Umbilical cord (tissue), 1 donor: ENCODE measurements at regions not wholly inside any gene's neighbourhood (a gene's known extent, or its start where the extent isn't known, plus 50 kb on each side); places are given as distances from the start of the nearest gene placed in this dataset.
"Not testable (repeated sequence)": the region's sequence is repeated elsewhere in the genome, so short reads cannot be mapped to it uniquely, and the experiment has no call there.

Experiments
- DNase-seq: peaks from one replicate; pipeline ENCODE4 v3.0.0-alpha.2; 2015; ENCODE audit warnings: low spot score

DNA sequence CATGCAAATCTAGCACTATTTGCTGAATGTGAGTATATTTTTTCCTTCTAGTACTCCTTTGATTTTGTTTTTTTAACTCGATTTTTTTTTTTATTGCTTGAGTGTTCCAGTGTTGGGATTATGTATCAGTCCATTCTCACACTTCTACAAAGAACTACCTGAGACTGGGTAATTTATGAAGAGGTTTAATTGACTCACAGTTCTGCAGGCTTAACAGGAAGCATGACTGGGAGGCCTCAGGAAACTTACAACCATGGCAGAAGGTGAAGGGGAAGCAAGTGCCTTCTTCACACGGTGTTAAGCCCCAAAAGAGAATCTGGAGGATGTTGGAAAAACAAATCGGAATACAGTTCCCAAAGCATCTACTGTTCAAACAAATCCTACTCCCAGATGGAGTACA lies 69.1 kb downstream of the ZNF518B start:
- not testable (repeated sequence) for DNase-seq

DNA sequence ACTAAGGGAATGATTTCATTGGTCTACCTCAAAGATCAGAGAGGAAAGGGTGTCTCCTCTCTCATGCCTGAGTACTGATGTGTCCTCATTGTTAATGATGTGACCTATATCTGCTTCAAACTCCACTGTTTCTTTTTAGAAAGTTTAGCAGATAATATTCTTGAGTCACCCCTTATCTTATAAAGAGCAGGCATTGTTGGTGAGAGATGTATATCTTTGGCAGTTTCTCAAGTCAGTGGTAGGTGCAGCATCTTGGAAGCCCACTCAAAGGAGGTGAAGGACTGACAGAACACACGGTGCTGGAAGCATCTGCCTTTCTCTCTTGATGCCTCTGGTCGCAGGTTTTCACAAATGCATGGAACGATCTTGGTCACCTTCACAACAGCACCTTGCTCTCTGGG lies 71.2 kb downstream of the ZNF518B start:
- DNase-seq: no peak

DNA sequence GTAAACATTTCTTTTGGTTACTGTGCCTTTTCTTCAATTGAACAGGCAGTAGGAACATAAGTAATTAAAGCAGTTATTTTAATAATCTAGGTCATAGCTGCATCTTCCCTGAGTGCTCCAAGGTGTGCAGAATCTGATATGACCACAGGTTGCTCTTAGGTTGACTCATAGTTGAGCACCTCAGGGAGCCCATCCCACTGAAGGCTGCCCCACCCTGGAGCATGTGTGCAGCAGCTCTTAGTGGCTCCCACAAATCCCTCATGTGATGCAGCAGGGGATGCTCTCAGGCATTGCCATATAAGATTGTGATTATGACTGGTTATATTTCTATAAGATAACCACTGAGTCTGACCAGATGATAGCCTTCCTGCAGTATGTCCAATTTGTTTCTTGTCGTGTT lies 72.3 kb downstream of the ZNF518B start:
- DNase-seq: no peak

DNA sequence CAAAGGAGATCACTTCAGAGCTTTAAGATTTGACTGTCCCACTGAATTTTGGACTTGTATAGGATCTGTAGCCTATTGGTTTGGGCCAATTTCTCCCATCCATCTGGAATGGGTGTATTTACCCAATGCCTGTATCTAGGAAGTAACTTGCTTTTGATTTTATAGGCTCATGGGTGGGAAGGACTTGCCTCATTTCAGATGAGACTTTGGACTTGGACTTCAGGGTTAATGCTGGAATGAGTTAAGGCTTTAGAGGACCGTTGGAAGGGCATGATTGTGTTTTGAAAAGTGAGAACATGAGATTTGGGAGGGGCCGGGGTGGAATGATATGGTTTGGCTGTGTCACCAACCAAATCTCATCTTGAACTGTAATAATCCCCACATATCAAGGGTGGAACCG lies 73.8 kb downstream of the ZNF518B start:
- DNase-seq: no peak

DNA sequence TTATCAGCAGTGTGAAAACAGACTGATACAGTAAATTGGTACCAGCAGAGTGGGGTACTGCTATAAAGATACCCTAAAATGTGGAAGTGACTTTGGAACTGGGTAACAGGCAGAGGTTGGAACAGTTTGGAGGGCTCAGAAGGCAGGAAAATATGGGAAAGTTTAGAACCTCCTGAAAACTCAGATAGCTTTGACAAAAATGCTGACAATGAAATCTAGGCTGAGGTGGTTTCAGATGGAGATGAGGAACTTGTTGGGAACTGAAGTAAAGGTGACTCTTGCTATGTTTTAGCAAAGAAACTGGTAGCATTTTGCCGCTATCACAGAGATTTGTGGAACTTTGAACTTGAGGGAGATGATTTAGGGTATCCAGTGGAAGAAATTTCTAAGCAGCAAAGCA lies 75.1 kb downstream of the ZNF518B start:
- DNase-seq: not testable (repeated sequence)

DNA sequence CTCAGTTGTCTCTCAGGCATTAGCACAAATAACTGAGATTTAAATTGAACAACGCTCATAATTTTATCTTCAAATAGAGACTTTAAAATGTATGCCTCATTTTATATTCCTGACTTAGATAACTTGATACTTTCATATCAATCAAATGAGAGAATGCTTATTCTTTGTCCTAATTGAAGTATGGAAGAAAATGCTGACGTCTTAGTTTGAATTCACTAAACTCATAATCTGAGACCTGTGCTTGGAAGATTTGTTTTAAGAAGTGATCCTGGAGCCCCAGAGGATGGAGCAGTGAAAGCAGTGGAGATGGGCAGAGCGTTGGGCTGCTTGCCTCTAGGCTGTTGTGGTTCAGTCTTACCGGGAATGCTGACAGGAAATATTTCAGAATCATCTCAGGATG lies 76.1 kb downstream of the ZNF518B start:
- DNase-seq: no peak

DNA sequence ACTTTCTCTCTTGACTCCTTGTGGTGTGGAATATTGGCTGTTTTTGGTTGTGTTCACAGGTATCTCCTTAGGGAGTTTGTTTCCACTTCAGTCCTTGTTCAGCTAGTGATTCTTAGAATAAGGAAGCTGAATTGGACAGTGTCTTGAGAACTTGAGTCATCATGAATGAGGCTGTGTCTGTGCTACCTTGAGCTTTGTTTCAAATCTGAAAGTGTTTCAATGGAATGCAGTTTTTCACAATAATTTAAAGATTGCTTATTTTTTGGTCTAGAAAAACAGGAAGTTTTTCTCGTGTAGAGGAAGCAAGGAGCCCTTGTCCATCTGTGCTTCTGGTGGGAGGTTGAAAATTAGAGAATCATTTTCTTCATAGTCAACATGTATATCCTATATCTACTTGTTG lies 76.5 kb downstream of the ZNF518B start:
- no peak for DNase-seq

DNA sequence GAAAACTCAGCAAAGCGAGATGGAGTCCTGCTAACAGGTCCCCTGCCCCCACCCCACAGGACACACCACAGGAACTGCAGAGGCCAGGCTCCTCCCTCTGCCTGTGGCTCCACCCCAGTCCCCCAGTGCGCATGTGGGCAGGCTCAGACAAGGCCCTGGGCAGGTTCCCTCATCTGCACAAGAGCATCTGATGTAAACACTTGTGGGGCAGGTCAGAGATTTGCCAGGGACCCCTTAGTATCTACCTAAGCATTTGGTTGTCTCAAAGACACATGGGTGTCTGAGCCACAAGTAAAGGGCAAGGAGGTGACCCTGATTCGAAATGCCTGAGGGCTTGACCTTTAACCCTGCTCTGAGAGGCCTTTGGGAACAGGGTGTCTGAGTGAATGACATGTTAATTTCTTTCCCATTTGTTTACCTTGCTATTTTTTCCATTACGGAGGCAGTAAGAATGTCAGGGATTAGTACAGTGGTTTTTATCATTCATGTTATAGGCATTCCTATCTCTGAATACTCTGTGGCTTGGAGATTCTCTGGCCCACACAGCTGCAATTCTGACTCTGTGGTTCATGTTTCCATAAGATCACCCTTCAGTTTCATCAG lies 85.3 kb downstream of the ZNF518B start:
- no peak for DNase-seq

DNA sequence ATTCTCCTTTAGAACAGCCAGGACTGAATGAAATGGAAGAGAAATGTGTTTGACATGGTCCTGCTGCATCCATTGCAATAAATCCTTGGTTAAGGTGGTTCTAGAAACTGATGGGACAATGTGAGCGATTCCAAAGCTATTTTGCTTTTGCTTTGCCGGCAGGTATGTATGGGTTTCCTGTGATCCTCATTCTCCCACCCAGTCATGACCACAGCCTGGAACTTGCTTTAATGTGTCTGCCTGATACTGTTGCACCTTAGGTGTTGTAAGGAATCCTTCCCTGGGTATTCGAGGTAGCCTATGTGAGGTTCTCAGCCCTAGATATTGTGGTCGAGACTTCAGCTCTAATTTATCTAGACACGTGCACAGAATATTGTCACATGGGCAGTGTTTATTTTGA lies 86.1 kb downstream of the ZNF518B start:
- no peak for DNase-seq

DNA sequence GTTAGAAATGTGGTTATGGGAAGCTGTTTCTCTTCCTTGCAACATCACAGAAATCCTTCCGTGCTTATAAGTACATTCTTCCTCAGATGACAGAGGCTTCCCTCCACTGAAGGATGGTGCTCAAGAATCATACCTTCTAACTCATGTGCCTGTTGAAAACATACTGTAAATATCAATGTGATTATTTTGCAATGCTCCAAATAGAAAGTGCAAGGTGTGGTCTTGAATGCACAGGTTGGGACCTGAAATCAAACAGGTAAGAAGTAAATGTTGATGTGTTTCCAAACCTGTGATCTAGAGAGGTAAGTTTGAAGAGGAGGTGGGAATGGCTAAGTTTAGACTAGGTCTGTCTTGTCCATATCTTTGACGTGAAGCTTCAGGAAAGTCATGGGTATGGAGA lies 87.7 kb downstream of the ZNF518B start:
- no peak for DNase-seq

DNA sequence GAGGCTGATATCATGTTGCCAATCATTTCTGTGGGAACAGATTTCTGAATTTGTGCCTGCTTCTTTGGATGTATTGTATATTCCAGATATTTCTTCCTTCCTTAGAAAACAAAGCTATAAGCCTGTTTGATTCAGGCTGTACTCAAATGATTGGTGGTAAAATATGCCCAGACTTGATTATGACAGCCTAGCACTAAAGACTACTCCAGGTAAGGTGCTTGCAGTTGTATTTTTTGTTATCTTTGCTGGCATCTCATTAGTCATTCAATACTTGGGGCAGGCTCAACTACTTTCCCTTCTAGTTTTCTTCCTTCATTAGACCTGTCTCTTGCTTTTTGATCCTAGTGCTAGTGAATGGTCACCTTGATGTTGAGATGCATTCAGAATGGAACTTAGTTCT lies 90.6 kb downstream of the ZNF518B start:
- DNase-seq: peak; percentile 14

DNA sequence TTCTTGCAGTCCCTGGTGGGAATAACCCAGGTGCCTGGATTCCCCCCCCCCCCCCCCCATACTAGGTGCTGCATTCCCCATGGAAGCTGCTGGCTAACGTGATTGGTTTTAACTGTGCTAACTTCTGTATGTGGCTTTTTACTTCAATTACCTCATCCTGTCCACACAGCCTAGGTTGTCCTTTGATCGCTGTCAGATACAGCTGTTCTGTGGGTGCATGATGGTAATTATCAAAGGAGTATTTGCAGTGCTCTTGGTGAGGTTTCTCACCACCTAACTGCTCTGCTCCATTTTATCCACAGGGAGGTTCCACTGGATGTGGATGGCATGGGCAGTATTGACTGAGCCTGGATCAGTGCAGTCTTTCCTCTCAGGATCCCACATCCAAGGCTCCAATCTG lies 93.0 kb downstream of the ZNF518B start:
- no peak for DNase-seq

DNA sequence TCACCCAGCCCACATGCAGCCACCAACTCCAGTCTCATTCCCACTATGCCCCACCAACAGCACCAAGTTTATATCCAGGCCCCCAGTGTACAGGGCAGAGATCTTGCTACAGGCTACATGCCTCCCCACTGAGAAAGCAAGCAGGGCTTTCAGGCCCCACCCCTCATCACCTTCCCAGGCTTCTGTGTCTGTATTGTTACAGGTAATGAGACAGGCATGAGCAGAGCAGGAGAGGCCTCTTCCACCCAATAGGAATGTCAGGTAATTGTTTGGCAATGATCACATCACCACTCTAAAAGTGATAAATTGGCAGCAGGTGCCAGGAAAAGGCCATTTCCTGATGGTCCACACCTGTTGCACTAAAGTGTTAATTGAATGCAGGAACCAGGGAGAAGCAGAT lies 102.5 kb downstream of the ZNF518B start:
- DNase-seq: no peak

DNA sequence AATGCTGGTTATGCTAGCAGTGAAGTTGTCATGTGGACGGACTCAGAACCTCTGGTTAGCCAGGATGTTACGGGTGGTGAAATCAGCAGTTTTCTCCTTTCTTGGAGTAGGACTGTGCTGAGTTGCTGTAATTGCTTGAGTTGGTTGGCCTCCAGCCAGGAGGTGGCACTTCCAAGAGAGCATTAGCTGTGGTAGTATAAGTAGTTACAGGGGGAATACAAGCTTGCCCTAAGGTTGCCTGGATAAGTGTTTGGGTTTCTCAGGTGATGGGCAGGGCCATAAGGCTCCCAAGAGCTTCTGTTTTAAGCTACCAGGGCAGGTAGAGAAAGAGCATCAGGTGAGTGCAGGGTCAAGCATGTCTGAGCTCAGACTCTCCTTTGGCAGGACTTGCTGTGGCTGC lies 103.0 kb downstream of the ZNF518B start:
- DNase-seq: no peak

DNA sequence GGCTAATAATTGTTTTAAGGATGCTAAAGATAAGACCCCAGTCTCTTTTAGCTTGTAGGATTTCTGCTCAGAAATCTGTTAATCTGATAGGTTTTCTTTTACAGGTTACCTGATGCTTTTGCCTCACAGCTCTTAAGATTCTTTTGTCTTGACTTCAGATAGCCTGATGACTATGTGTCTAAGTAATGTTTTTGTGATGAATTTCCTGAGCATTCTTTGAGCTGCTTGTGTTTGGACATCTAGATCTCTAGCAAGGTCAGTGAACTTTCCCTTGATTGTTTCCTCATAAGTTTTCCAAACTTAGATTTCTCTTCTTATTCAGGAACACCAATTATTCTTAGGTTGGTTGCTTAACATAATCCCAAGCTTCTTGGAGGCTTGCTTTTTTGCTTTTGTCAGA lies 104.1 kb downstream of the ZNF518B start:
- no peak for DNase-seq

DNA sequence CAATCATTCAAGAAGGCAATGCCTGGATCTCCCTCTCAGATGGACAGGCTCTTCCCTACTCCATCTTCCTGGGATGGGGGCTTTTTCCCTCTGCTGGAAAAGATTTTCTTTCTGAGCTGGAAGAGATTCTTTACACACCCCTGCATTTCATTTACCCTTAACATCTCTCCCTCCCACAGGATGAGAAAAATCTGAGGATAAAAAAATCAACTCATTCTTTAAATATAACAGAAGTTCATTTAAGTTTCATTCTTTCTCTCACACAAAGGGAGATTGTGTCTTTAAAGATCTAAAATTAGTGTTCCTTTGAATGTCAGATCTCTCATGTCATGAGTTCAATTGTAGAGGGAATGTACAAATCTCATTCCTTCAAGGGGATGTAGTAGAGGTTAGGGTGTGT lies 109.0 kb downstream of the ZNF518B start:
- no peak for DNase-seq

DNA sequence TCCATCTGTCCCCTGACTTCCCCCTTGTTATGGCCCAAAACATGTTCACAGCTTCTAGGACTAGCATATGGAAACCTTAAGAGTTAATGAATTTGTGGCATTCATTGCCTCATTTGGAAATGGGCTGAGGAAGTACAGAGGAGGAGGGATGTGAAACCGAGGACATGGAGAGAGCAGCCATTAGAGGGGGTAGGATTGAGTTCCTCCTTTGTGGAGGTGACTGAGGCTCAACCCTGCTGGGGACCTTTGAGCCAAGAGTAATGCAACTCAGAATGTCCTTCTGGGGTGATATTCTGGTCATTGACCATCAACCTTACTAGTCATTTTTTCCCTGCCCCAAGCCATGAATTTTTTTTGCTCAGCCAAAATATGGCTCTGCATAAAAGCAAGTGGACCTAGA lies 109.4 kb downstream of the ZNF518B start:
- no peak for DNase-seq

DNA sequence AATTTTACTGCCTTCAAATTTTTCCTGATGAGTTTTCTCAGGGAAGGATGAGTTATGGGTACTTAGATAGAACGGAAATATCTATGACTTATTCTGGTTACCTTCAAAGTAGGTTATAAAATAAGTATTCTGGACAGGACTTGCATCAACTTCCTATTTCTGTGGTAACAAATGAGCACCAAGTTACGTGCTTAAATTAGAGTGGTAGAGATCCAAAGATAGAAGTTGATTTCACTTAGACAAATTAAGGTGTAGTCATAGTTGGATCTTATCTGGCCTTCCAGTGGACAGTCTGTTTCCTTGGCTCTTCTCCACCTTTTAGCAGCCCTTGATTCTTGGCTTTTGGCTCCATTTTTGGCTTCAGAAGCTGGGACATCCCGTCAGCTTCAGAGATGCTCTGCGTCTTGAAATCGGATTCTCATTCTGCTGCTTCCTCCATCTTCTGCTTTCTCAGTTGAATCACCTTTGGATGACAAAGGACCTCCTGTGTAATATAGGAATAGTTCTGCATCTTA lies 109.9 kb downstream of the ZNF518B start:
- no peak for DNase-seq

DNA sequence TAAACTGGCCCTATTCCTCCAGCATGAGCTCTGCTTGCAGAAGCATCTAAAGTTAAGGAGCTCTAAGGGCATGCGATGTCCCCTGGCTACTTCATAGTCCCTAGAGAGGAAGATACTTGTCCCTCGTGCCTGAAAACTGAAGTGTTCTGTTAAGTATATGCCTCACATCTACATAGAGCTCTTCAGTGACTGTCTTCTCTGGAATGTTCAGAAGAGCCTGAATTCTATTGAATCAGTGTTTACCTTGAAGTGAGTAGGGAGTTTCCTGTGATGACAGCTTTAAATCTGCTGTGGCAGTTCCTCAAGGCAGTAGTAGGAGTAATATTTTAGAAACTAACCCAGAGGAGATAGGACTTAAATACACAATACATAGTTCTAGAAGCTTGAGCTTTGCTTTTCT lies 111.2 kb downstream of the ZNF518B start:
- DNase-seq: peak; percentile 11

DNA sequence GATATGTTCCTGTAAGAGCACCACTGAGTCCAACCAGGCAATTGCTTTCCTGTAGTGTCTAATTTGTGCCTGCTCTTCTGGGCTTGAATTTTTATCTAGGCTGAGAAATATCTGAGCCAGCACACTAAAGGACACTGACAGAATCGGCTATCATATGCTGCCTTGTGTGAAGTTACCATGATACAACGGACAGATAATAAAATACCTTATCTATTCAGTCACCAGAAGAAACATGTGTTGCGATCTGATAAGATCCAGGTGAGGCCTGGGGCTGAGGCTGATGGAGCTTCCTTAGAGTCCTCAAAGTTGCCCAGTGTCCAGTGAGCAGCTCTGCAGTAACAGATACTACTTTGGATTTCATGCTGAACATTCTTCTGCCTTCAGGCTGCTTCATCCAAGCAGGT lies 111.8 kb downstream of the ZNF518B start:
- no peak for DNase-seq

DNA sequence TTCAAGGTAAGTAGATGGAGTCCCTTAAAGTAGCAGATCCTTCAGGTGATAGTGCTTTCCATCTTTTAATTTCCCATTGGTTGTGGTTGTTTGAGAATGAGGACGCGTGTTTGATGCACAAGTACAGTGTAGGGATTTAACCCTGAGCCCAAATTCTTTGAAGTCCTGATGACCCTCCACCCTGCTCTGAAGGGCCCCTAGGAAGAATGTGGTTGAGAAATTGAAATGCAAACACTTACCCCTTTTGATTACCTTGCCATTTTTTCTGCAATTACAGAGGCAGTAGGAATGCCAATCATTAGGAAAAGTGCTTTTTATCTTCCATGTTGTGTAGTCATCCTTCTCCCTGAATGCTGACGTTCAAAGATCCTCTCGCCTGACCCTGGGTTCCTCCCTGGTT lies 112.4 kb downstream of the ZNF518B start:
- no peak for DNase-seq

DNA sequence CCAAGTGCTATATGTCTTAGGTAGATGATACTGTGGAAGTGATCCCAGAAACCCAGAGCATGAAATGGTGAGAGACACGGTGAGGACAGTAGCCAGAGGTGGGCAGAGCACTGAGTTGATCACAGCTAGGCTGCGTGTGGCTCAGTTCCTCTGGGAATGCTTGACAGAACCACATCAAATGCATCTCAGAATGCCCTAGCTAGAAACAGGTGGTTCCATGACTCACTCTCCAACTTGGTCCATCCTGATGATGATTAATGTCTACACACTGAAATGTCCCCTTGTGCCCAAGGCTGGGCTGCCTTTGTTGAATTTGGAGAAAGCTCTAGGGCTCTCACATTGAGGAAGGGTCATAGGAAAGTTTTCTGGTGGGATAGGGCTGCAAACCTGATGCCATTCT lies 113.6 kb downstream of the ZNF518B start:
- no peak for DNase-seq

DNA sequence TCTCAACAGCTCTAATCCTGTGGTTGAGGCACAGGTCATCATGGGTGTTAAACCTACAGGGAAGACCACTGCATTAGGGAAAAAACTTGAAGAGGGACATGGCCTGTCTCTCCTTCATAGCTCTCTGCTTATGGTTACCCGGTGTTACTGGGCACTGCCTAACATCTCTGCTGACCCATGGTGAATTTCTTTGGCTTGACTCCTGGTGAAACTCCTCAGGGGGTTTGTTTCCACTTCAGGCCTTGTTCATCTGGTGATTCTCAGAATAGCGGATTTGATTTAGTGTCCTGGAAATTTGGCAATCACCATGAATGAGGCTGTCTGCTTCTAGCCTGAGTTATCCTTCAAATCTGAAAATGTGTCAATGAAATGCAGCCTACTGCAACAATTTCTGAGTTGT lies 114.4 kb downstream of the ZNF518B start:
- DNase-seq: no peak

DNA sequence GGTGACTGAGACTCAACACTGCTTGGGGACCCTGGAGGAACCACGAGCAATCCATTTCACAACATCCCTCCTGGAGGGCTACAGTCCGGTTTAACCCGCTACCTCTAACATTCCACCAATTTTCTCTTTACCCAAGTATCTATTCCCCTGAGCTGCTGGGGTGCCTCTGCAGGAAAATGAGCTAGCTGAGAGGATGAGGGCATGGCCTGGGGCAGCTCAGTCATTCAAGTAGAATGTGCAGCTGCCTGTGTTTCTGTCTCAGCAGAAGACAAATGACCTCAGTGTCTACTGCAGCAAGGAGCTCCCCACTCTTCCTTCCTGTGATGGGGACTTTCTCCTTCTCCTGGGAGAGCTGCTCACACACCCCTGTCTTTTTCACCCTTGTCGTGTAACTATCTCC lies 120.8 kb downstream of the ZNF518B start:
- peak; percentile 44 for DNase-seq
